ENCODE measurements at regions not wholly inside any gene's neighbourhood (a gene's known extent, or its start where the extent isn't known, plus 50 kb on each side); places are given as distances from the start of the nearest gene placed in this dataset.

- no peaks in the 10 kb centered on the region for H4K20me1 ChIP-seq (ENCODE audit: insufficient read depth)
- no peak overlapping the region for H3K9ac ChIP-seq (ENCODE audit: low read length)
- H3F3A ChIP-seq (ENCODE audit: insufficient read depth, low read length, poor library complexity, severe bottlenecking) = no peaks in the 10 kb centered on the region
- no peaks in the 10 kb centered on the region for H3K36me3 ChIP-seq (ENCODE audit: insufficient read depth, low read length)
- no peaks in the 10 kb centered on the region for H3K79me2 ChIP-seq (replicated peaks; ENCODE audit: insufficient read depth, low read length)
- H3K27me3 ChIP-seq (ENCODE audit: insufficient read depth, low read depth, low read length) = no peaks in the 10 kb centered on the region
- no peak overlapping the region for H3K27ac ChIP-seq (ENCODE audit: low read length)
- no peak overlapping the region for H3K4me3 ChIP-seq (ENCODE audit: low read length)
- TF ChIP-seq REST (IDR thresholded peaks at IDR 0.05; ENCODE audit: borderline replicate concordance) (no peak), EZH2 (IDR thresholded peaks at IDR 0.05; ENCODE audit: borderline replicate concordance, insufficient read depth, low read length, poor library complexity, severe bottlenecking) (no peak), POLR2AphosphoS5 (IDR thresholded peaks at IDR 0.05) (no peak), EP300 (conservative IDR thresholded peaks at IDR 0.05; ENCODE audit: poor library complexity, severe bottlenecking) (no peak), SMC3 (conservative IDR thresholded peaks at IDR 0.05; ENCODE audit: poor library complexity) (no peak), TAF1 (IDR thresholded peaks at IDR 0.05; ENCODE audit: low read depth) (no peak), MXI1 (conservative IDR thresholded peaks at IDR 0.05; ENCODE audit: poor library complexity, severe bottlenecking) (no peak), CTCF (IDR thresholded peaks at IDR 0.05; ENCODE audit: poor library complexity, severe bottlenecking) (no peak)
- H3K9me3 ChIP-seq (ENCODE audit: low read length) = no peaks in the 10 kb centered on the region
- H2AFZ ChIP-seq (ENCODE audit: low read depth, low read length) = no peak overlapping the region
- no peak overlapping the region for H3K4me2 ChIP-seq (ENCODE audit: low read length)
- H3K9me2 ChIP-seq (ENCODE audit: insufficient read depth, low read length) = no peaks in the 10 kb centered on the region
Observed at GRCh38 chr2:236696834-236697233, 127.2 kb downstream of the ACKR3 start.

GRCh38 chr2:236698016-236698627 is 128.5 kb downstream of the ACKR3 start:
- H2AFZ ChIP-seq (ENCODE audit: low read depth, low read length) = no peak overlapping the region
- H3K79me2 ChIP-seq (replicated peaks; ENCODE audit: insufficient read depth, low read length) = no peaks in the 10 kb centered on the region
- H3F3A ChIP-seq (ENCODE audit: insufficient read depth, low read length, poor library complexity, severe bottlenecking) = no peaks in the 10 kb centered on the region
- no peaks in the 10 kb centered on the region for H3K9me3 ChIP-seq (ENCODE audit: low read length)
- no peak overlapping the region for H3K4me3 ChIP-seq (ENCODE audit: low read length)
- TF ChIP-seq SMC3 (conservative IDR thresholded peaks at IDR 0.05; ENCODE audit: poor library complexity) (no peak), CTCF (IDR thresholded peaks at IDR 0.05; ENCODE audit: poor library complexity, severe bottlenecking) (no peak), REST (IDR thresholded peaks at IDR 0.05; ENCODE audit: borderline replicate concordance) (no peak), MXI1 (conservative IDR thresholded peaks at IDR 0.05; ENCODE audit: poor library complexity, severe bottlenecking) (no peak), POLR2AphosphoS5 (IDR thresholded peaks at IDR 0.05) (no peak), RAD21 (conservative IDR thresholded peaks at IDR 0.05) (no peak), TAF1 (IDR thresholded peaks at IDR 0.05; ENCODE audit: low read depth) (no peak), EZH2 (IDR thresholded peaks at IDR 0.05; ENCODE audit: borderline replicate concordance, insufficient read depth, low read length, poor library complexity, severe bottlenecking) (no peak), EP300 (conservative IDR thresholded peaks at IDR 0.05; ENCODE audit: poor library complexity, severe bottlenecking) (no peak)
- no peaks in the 10 kb centered on the region for H3K36me3 ChIP-seq (ENCODE audit: insufficient read depth, low read length)
- no peaks in the 10 kb centered on the region for H4K20me1 ChIP-seq (ENCODE audit: insufficient read depth)
- no peak overlapping the region for H3K27ac ChIP-seq (ENCODE audit: low read length)
- H3K9ac ChIP-seq (ENCODE audit: low read length) = no peak overlapping the region
- no peak overlapping the region for H3K4me2 ChIP-seq (ENCODE audit: low read length)
- no peaks in the 10 kb centered on the region for H3K9me2 ChIP-seq (ENCODE audit: insufficient read depth, low read length)
- no peaks in the 10 kb centered on the region for H3K27me3 ChIP-seq (ENCODE audit: insufficient read depth, low read depth, low read length)

Measured in neural cell (in vitro differentiated cells).